ENCODE measurements at regions not wholly inside any gene's neighbourhood (a gene's known extent, or its start where the extent isn't known, plus 50 kb on each side); places are given as distances from the start of the nearest gene placed in this dataset.

DNA sequence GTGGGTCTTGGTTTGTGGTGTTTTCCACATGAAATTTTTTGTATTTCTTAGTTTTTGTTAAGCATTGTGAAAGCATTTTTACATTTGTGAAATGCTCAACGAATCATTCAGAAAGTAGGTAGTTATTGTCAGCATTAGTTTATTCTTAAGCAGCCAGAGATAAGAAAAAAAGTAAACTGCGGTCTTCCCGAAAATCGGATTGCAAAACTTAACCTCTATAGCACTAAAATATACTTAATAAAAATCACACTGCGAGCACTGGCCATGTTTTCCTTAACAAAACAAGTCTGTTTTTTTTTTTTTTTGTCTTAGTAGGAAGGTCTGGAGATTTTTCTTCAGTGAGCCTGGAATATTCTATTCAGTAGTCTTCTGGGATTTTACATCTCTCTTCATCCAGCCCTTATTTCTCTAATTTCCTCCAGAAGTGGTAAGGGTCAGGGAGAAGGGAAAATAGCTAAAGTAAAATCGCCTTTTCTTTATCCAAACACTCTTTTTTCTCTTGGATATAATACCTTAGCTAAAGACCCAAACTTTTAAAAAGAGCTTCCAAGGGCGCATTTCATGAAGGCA, 289.9 kb downstream of the DMAC1 start:
- H3K4me3 ChIP-seq = no peak overlapping the region
- DNase-seq (ENCODE audit: low spot score) = no peak
- no peak overlapping the region for H3K27ac ChIP-seq
- TF ChIP-seq, protein P1, sequence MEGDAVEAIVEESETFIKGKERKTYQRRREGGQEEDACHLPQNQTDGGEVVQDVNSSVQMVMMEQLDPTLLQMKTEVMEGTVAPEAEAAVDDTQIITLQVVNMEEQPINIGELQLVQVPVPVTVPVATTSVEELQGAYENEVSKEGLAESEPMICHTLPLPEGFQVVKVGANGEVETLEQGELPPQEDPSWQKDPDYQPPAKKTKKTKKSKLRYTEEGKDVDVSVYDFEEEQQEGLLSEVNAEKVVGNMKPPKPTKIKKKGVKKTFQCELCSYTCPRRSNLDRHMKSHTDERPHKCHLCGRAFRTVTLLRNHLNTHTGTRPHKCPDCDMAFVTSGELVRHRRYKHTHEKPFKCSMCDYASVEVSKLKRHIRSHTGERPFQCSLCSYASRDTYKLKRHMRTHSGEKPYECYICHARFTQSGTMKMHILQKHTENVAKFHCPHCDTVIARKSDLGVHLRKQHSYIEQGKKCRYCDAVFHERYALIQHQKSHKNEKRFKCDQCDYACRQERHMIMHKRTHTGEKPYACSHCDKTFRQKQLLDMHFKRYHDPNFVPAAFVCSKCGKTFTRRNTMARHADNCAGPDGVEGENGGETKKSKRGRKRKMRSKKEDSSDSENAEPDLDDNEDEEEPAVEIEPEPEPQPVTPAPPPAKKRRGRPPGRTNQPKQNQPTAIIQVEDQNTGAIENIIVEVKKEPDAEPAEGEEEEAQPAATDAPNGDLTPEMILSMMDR (IDR thresholded peaks at IDR 0.05) = no peak

DNA sequence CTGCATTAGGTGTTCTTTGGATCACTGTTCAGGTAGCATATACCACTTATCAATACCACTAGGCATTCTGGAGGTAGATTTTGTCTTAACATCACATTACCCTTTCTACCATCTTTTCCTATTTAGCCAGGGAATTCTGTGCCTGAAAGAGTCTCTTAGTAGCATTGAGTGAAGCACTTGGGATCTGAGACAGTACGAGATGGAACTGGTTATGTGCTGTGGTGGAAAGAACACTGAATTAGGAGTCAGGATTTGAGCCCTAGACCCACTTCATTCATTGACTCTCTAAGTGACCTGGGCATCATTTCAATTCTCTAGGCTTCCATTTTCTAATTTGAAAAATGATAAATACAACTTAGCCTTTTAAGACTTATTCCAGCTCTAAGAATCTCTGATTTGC, 291.1 kb downstream of the DMAC1 start:
- Histone ChIP-seq H3K27ac (no peak overlapping the region), H3K4me3 (no peak overlapping the region)
- TF ChIP-seq, protein P1 (IDR thresholded peaks at IDR 0.05) = no peak
- no peak for DNase-seq (ENCODE audit: low spot score)

DNA sequence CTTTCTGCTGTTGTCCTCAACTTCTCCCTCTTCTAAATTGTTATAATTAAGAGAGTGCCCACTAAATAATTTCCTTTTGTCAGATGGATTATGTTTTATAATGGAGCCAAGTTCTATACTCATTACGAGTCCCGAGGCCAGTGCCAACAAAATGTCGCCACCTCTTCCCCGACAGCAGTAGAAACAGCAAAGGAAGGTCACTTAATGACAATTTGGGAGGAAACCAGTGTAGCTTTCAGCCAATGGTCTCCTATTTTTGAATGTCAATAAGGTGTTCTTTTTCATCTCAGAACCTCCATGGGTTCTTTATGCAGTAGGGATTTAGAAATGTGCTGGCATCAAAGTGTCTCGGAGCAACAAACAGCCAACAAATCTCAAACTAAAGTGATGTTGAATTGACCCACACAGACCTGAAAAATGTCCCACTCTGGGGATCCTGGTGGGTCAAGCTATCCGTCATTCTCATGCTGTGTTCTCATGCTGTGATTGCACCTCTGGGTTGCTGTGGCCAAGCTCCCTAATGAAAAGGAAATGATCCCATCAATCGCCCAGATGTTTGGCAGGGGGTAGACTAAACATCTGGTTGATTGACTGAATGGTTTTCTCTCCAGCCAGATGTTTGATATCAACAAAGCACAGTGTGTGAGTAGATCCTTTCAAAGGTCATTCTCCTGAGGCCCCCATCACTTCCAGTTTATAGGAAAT, 291.9 kb downstream of the DMAC1 start:
- TF ChIP-seq, protein P1 (IDR thresholded peaks at IDR 0.05) = no peak
- Histone ChIP-seq H3K4me3 (no peak overlapping the region), H3K27ac (no peak overlapping the region)
- DNase-seq (ENCODE audit: low spot score) = no peak

DNA sequence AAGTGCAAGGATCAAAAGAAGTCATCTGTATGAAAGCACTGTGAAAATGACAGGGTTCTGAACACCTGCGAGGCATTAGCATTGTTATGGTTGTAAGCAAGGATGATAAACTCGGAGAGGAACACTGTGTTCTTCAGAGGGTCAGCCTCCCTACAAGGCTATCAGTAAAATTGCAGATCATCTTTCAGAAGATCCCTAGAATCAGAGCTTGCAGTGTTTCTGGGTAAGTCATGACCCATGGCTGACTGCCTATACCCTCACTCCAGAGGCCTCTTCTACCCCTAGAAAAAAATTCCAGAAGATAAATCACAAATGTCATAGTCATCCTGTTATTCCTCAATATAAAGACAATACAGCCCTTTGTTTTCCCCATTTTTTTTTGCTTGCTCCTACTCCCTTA, 292.6 kb downstream of the DMAC1 start:
- H3K4me3 ChIP-seq = no peak overlapping the region
- TF ChIP-seq, protein P1 (IDR thresholded peaks at IDR 0.05) = no peak
- no peak for DNase-seq (ENCODE audit: low spot score)
- H3K27ac ChIP-seq = no peak overlapping the region

DNA sequence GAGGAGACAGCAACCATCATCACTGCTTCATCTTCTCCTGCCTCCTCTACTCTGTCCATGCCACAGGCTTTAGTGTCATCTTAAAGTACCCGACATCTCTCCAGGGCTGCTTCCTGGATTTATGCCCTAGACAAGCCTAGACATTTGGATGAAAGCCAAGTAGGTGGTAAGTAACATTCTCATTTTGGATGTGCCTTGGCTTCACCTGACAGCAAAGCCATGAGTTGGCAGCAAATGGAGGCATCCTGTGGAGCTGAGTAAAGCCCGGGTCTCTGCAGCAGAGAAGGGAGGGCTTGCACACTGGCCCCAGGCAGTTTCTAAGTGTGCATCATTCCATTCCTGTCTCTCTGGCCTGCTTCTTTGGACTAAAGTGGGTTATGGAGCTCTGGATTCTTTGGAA, 299.1 kb downstream of the DMAC1 start:
- H3K4me3 ChIP-seq = no peak overlapping the region
- TF ChIP-seq, protein P1 (IDR thresholded peaks at IDR 0.05) = no peak
- H3K27ac ChIP-seq = no peak overlapping the region
- DNase-seq (ENCODE audit: low spot score) = no peak

DNA sequence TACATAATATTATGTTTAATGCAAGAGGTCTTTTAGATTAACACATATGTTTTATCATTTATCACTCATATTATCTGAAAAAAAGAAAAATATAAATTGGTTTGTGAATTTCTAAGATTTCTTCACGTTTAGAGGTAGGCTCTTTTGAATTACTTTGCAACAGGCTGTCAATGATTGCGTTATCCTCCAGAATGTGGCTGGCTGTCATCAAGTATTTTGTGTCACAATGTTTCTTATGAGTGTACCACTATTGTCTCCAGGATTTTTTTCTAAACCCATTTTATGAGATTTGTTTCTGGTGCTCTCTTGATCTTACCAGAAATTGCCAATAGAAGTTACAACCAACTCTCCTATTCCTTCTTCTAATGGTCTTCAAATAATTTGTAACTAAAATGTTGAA, 307.9 kb downstream of the DMAC1 start:
- Histone ChIP-seq H3K27ac (no peak overlapping the region), H3K4me3 (no peak overlapping the region)
- DNase-seq (ENCODE audit: low spot score) = no peak
- TF ChIP-seq, protein P1 (IDR thresholded peaks at IDR 0.05) = no peak

Measured in coronary artery (tissue), 2 donors.